CD4-positive, alpha-beta T cell treated with Interleukin-12 subunit alpha and Interleukin-12 subunit beta, for 1 hour (primary cell): ENCODE measurements at regions not wholly inside any gene's neighbourhood (a gene's known extent, or its start where the extent isn't known, plus 50 kb on each side); places are given as distances from the start of the nearest gene placed in this dataset.
"Not testable (repeated sequence)": the region's sequence is repeated elsewhere in the genome, so short reads cannot be mapped to it uniquely, and the experiment has no call there.

Experiments
- DNase-seq: peaks from one replicate; pipeline ENCODE4 v3.0.0-alpha.2; 2020

DNA sequence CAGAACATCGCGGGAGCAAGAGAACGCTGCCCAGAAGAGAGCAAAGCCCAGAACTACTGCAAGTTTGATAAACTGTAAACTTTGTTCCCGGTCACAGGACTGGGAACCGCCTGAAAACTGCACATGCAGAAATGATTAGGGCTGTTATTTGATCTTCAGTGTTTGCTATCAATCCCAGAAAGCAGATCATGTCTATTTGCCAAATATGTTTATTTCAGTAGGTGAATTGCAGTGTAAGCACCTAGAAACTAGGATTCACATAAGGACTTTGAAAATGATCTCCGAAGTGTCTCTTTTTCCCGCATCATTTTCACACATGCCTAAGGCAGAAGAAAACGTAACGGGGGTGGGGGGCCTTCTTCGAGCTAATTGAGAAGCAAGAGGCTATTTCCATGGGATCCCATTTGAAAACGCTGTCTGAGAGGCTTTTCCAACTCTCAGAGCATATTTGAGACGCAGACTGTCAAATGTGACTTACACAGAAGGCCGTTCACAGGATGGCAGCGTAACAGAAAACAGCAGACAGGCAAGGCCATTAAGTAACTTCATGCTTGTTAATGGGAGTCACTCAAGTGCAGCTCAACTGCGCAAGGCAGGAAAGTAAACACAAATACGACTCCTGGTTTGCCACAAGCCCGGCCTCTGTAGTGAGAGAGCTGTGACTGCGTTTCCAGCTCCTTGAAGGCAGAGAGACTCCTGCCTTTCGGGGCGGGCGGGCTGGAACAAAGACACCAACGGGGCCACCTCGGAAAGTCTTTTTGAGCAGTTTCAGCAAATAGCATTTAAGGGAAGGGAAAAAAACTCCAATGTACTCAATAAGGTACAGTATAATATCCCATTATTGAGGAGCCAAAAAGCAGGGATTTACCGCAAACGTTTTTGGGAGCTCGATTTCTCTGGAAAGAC is 144.7 kb upstream of the ZNF217 start:
- no peak for DNase-seq

DNA sequence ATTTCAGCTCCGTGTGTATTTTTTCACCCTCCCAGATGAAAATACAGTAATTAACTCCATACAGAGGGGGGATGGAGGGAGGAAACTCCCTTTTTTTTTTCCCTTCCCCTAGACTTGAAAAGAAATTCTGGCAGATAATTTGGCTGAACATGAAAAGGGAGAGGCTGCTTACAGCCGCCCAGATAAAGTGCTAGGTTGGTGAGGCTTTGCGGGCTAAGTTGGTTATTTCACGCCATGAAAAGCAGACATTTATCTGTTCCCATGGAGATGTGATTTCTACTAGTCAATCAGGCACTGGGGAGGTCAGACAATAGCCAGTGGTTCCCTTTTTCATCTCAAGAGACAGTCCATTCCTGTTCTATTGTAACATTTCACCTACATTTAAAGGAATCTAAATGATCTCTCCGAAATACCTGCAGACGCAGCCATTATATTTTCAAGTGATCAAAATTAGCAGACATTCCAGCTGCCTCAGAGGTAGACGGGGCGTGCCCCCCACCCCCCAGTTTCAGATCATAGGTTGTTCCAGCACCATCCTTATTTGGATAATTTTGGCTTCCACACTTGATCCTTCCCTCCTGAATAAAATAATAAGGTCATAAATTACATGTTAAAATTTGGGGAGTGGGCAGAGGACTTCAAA is 143.9 kb upstream of the ZNF217 start:
- DNase-seq, result no peak

DNA sequence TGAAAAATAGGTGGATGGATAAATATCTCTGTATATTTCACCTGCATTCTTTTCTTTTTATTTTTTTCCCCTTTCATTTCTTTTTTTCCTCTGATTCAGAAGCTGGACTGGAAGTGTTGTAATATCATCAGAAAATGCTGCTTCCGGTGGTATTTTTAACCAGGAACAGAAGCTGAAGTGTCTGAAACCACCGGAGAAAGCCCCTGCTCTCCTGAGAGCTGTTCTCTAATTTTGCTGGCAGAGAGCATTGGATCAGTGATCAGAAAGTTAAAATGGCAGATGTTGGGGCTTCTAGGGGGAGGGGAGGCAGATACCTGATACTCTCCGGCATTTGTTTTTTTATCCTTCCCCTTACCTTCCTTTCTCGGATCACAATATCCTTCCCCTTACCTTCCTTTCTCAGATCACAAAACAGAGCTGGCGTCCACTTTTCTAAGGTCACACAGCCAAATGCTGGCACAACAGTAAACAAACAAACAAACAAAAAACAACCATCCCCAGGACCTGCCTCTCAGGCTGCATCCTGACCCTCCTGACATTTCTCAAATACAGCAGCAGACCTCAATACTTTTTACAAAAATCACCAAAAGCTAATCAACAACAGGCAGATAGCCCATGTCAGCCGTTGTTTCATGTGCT is 143.2 kb upstream of the ZNF217 start:
- peak; percentile 32 for DNase-seq

DNA sequence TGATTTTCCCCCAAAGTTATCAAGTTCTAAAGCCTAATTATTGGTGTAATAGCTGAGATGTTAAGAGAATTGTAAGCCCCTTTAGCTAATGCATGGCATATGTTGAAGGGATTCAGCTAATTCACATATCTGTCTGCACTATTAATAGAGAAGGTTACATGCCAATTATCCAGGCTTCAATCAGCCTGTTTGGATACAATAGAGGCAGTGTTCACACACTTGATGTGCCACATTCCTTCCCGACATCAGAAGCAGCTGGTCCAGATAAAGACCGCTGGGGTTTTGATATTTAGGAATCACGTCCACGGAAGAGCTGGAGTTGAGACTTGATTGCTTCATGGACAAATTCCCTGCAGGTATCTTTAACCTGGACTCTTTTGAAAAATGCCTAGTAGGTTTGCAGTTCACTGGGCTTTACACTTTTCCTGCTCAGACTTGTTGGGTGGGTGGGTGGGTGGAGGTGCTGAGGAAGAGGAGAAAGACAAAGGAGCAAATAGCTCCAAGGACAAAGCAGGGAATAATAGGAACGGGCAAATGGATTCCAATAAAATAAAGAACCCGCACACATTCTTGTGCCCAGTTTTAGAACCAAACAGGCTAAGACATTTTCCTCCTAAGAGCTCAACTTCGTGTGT is 142.6 kb upstream of the ZNF217 start:
- no peak for DNase-seq

DNA sequence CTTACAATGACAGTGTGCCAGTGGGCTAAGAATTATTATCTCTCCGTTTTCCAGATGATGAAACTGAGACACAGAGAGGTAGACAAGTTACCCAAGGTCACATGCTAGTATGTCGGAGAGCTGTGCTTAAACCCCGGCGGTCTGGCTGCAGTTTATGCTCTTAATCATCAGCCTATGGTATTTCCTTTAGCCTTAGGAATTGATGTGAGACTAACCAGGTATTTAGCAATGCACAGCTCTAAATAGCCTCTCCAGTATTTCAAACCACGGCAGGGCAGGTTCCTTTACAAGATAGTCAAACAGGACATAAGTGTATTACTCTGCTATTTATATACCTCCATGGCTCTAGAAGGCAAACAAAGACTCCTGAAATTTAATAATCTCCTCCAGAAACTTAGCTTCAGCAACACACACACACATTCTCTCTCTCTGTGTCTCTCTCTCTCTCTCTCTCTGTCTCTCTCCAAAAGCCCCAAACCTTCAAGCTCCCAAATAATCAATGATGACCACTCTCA is 142.0 kb upstream of the ZNF217 start:
- DNase-seq, result no peak

DNA sequence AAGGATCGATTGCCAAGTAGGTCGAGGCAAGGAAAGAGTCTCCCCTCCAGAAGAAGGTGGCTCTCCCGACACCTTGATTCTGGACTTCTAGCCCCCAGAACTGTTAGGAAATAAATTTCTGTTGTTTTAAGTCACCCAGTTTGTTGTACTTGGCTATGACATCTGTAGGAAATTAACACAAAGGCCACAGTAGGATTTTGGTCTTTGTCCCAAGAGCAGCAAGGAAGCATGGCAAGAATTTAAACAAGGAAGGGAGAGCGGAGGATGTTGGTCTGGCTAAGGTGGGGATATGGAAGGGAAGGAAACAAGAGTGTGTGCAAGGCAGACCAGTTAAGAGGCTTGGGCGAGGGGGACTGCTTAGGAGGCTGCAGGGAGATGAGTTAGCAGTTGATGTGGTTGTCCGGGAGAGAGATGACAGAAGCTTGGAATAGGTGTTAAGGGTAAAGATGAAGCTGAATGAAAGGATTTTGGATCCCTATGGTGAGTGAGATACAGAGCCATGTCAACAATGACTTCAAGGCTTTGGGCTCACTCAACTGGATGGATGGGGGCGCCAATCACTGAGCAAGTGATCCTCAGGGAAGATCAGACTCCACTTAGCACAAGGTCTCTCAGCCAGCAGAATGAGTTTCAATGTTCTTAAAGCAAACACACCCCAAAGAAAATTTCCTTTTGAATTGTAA is 140.5 kb upstream of the ZNF217 start:
- DNase-seq, result no peak

DNA sequence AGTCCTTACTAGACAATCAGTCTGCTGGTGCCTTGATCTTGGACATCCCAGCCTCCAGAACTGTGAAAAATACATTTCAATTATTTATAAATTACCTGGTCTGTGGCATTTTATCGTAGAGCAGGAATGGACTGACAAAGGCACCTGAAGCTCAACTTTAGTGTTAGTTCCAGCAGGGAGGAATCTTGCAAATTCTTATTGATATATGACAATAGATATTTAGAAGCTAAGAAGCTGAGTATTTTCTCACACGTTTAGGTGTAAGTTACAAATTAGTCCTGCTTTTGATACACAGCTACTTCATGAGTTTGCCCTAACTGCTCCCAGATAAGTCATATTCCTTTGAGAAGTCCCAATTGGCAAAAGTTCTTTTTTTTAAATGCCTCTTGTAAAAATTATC is 138.0 kb upstream of the ZNF217 start:
- DNase-seq, result no peak

DNA sequence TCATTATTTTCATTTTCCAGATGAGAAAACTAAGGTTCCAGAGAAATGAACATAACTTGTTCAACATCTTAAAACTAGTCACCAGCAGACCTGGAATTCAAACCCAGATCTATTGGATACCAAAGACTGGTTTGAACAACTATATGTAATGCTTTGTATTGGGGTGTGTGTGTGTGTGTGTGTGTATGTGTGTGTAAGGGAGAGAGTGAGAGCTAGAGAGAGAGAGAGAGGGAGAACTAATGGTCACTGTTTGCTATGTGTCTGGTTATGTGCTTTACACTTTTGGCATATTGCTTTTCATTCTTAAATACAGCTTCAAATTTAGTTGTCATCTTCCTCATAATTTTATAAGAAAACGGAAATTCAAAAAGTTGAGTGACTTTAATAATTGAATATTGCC is 134.7 kb upstream of the ZNF217 start:
- no peak for DNase-seq

DNA sequence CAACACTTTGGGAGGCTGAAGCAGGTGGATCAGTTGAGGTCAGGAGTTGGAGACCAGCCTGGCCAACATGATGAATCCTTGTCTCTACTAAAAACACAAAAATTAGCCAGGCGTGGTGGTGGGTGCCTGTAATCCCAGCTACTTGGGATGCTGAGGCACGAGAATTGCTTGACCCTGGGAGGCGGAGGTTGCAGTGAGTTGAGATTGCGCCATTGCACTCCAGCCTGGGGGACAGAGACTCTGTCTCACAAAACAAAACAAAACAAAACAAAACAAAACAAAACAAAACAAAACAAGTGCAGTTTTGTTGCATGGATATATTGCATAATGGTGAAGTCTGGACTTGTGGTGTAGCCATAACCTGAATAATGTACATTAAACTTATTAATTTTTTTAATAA is 133.6 kb upstream of the ZNF217 start:
- not testable (repeated sequence) for DNase-seq

DNA sequence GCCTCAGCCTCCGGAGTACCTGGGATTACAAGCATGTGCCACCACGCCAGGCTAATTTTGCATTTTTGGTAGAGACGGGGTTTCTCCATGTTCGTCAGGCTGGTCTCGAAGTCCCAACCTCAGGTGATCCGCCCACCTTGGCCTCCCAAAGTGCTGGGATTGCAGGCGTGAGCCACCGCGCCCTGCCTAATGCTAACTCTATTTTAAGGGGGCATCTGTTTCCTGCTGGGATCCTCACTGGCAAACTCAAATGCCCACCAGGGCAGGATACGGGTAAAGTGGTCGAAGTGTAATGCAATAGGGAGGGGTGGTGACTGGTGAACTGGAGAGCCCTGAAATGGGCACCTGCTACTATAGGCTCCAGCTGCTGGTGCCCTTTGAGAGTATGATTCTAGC is 131.9 kb upstream of the ZNF217 start:
- no peak for DNase-seq

DNA sequence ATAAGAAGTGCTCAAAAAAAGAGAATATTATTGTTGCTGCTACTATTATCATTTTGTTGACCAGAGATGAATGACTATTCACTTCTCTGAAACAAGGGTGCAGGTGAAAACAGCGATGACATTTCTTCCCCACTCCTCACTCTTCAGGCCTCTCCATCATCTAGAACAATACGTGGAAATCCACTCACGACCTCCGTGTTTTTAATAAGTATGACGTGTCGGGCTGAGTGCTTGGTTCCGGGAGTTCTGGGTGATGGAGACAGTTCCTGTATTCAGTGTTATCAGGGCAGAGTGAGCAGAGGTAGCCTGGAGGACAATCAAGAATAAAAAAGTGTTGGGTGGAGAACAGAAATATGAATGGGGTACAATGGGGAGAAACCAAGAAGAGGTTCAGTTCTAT is 130.0 kb upstream of the ZNF217 start:
- DNase-seq, result no peak

DNA sequence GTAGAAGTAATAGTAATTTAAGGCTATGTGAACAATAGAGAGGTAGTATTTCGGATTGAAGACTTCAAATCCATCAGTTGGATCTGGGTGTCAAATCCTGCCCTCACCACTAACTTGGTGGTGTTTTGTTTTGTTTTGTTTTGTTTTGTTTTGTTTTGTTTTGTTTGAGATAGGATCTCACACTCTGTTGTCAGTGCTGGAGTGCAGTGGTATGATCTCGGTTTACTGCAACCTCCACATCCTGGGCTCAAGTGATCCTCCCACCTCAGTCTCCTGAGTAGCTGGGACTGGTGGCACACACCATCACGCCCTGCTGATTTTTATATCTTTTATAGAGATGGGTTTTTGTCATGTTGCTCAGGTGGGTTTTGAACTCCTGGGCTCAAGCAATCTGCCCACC is 129.4 kb upstream of the ZNF217 start:
- no peak for DNase-seq

DNA sequence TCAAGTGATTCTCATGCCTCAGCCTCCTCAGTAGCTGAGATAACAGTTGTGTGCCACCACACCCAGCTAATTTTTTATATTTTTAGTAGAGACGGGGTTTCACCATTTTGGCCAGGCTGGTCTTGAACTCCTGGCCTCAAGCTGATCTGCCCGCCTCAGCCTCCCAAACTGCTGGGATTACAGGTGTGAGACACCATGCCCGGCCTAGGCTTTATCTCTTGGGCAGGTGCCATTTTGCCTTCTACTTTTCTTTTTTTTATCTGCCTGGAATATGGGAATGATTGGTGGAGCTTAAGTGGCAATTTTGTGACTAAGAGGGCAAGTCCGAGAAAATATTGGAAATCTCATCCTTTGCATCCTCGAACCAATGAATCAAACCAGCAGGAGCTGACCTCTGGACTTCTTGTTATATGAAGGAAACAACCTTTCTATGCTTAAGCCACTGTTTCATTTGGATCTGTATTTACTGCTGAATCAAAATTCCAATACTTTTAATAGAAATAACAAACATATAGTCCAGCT is 128.9 kb upstream of the ZNF217 start:
- no peak for DNase-seq

DNA sequence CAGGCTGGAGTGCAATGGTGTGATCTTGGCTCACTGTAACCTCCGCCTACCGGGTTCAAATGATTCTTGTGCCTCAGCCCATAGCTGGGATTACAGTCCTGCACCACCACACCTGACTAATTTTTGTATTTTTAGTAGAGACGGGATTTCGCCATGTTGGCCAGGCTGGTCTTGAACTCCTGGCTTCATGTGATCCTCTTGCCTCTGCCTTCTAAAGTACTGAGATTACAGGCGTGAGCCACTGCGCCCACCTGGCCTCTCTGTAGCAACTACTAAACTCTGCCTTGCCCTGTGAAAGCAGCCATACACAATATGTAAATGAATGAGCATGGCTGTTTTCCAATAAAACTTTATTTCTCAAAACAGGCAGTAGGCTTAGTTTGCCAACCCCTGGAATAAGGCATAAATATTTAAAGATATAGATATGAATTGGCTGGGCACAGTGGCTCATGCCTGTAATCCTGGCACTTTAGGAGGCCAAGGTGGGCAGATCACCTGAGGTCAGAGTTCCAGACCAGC is 127.9 kb upstream of the ZNF217 start:
- DNase-seq, result not testable (repeated sequence)

DNA sequence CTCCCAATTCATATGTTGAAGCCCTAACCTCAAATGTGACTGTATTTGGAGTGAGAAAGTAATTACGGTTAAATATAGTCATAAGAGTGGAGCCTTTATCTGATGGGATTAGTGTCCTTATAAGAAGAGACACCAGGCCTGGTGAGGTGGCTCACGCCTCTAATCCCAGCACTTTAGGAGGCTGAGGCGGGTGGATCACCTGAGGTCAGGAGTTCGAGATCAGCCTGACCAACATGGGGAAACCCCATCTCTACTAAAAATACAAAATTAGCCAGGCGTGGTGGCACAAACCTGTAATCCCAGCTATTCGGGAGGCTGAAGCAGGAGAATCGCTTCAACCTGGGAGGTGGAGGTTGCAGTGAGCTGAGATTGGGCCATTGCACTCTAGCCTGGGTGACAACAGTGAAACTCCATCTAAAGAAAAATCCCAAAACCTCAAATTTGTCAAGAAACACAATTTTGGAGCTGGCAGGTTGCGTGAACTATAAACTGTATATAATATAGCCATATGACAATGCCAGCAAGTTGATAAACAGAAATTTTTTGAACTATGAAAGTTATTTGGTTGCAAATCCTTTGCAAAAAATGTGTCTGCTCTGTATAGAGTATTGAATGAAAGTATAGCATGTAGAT is 125.6 kb upstream of the ZNF217 start:
- DNase-seq, result not testable (repeated sequence)

DNA sequence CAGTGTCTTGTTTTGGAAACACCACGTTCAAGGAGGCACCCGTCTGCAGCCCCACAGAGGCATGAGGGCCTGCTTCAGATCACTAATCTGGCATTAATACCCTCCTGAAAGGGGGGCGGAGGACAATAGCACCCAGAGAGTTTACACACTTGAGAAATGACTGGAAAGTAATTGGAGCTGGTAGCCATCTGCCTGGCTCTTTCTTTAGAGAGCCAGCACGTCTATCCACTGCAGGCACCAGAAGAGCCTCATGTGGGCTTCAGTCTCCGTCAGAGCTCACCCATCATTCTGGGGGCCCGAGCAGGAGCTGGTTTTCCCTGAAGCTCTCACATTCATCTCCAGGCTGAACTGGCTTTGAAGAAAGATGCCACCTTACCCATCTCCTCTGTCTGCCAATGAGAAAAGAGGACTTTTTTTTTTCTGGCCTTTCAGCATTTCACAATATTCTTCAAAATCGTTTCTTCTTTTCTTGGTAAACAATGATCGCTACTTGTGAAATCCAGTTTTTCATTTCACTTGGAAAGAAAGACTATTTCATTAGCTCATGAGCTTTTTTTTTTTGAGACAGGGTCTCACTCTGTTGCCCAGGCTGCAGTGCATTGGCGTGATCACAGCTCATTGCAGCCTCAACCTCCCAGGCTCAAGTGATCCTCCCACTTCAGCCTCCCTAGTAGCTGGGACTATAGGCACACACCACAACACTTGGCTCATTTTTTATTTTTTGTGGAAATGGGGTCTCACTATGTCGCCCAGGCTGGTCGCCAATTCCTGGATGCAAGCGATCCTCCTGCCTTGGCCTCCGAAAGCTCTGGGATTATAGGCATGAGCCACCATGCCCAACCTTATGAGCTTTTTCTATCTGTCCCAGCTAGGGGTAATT is 124.7 kb upstream of the ZNF217 start:
- DNase-seq, result no peak

DNA sequence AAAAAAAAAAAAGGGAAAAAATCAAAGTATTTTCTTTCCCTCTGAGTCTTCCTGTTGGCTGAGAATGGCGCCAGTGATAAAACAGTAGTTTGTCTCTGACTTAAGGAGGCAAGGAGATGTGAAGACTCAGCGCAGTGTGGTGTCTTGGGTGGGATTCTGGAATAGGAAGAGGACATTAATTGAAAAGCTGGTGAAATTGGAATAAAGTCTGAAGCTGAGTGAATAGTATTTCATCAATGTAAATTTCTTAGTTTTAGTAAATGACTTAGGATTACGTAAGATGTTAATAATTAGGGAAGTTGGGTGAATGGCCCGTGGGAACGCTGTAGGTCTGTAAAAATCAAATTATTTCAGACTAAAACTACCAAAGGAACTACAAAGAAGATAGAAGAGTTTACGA is 122.8 kb upstream of the ZNF217 start:
- no peak for DNase-seq

DNA sequence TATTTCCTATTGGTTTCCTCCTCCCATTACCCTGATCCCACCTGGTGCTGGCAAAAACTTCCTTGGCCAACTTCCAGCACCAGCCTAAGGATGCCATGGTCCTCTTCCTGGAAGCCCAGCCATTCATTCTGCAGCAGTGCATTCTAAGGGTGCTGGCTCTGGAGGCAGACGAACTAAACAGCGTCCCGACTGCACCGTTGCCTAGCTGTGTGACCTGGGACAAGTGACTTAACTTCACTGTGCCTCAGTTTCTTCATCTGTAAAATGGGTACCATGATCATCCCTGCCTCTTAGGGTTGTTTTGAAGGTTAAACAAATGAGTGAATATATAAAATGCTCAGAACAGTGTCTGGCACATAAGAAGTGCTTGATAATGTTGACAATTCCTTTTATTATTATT is 120.9 kb upstream of the ZNF217 start:
- no peak for DNase-seq

DNA sequence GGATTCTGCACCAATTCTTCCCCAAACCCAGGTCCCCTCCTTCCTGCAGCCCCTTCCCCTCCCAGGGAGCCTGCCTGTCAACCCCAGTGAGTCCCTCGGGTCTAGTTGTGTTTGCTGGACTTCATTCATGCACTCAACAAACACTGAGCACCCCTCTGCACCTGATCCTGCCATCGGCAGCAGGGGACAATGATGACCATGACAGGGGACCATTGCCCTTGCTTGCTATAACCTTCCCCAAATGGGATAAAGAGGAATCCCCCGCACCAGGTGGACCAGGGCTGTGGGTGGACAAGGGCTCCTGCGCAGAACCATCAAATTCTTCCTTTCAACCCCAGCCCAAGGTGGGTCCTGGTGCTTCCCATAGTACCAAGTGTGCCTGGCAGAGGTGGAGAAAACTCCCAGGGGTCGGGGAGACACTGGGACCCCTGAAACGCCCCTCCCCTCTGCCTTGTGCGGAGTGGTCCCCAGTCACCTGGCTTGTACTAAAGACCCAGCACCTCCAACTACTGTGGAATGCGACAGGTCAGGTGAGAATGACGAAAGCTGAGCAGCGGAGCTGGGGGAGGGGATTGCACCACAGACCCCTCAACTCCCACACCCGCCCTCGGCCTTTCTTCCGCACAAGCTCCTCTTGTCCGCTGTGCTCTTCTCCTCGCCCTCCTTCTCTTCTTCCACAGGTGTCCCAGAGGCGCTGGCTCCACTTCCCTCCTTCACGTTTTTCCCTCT is 119.9 kb upstream of the ZNF217 start:
- no peak for DNase-seq
